ENCODE measurements at regions not wholly inside any gene's neighbourhood (a gene's known extent, or its start where the extent isn't known, plus 50 kb on each side); places are given as distances from the start of the nearest gene placed in this dataset.

DNA sequence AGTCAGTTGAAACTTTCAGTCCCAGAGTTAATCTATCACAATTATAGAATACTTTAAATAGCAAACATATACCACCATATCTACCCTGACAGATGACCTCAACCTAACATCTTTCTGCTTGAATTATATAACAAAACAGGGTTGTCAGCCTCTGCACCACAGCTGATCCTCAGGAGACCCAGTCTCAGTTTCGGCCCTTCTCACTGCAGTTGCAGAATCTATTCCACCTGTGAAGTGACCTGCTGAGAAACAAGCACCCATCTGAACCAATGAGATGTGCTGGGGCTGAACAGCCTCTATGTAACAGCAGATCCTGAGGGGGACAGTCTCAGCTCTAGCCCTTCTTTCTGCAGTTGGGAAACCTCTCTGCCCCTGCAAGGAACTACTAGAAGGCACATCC is 567.6 kb downstream of the KCNJ3 start:
- no peak overlapping the region for H3K4me3 Mint-ChIP-seq
- Histone ChIP-seq H3K4me2 (replicated peaks; ENCODE audit: low read depth, low read length, poor library complexity, severe bottlenecking) (no peak overlapping the region), H4K20me1 (ENCODE audit: control insufficient read depth, insufficient read depth, low read length, poor library complexity, severe bottlenecking) (no peaks in the 10 kb centered on the region), H3K9ac (ENCODE audit: low read length) (no peak overlapping the region), H3K36me3 (replicated peaks in 1 of 2; ENCODE audit: control extremely low read depth in 1 of 2, control insufficient read depth in 1 of 2, extremely low read depth in 1 of 2, insufficient read depth in 2 of 2, low read length in 1 of 2) (no peaks in the 10 kb centered on the region), H3K27ac (ENCODE audit: low read length in 2 of 2) (no peak overlapping the region), H3K9me3 (ENCODE audit: control extremely low read depth in 1 of 3, control insufficient read depth in 2 of 3, insufficient read depth in 1 of 3, low read length in 2 of 3) (no peaks in the 10 kb centered on the region), H3K27me3 (replicated peaks in 1 of 4; ENCODE audit: control extremely low read depth in 1 of 4, control insufficient read depth in 3 of 4, insufficient read depth in 4 of 4, low read length in 3 of 4) (no peaks in the 10 kb centered on the region), H3K79me2 (ENCODE audit: control insufficient read depth, insufficient read depth, low read length) (no peaks in the 10 kb centered on the region), H3K4me3 (ENCODE audit: control extremely low read depth in 1 of 5, extremely low read depth in 1 of 5, insufficient read depth in 1 of 5, low read depth in 2 of 5, low read length in 4 of 5) (no peak overlapping the region), H3K4me1 (ENCODE audit: control insufficient read depth in 2 of 2, insufficient read depth in 2 of 2, low read length in 2 of 2) (no peaks in the 10 kb centered on the region), H2AFZ (ENCODE audit: insufficient read depth, low read depth, low read length, poor library complexity, severe bottlenecking) (no peak overlapping the region)
- ATAC-seq (ENCODE audit: low read depth) (no peak), DNase-seq (no peak)
- TF ChIP-seq EZH2 (IDR thresholded peaks at IDR 0.05; ENCODE audit: borderline replicate concordance, insufficient read depth, low read depth, low read length, poor library complexity, severe bottlenecking), result no peak
- TF ChIP-seq, protein P1, sequence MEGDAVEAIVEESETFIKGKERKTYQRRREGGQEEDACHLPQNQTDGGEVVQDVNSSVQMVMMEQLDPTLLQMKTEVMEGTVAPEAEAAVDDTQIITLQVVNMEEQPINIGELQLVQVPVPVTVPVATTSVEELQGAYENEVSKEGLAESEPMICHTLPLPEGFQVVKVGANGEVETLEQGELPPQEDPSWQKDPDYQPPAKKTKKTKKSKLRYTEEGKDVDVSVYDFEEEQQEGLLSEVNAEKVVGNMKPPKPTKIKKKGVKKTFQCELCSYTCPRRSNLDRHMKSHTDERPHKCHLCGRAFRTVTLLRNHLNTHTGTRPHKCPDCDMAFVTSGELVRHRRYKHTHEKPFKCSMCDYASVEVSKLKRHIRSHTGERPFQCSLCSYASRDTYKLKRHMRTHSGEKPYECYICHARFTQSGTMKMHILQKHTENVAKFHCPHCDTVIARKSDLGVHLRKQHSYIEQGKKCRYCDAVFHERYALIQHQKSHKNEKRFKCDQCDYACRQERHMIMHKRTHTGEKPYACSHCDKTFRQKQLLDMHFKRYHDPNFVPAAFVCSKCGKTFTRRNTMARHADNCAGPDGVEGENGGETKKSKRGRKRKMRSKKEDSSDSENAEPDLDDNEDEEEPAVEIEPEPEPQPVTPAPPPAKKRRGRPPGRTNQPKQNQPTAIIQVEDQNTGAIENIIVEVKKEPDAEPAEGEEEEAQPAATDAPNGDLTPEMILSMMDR (IDR thresholded peaks at IDR 0.05), result no peak
- intact Hi-C loops (cut with micrococcal nuclease), result no loop called here
- CTCF ChIA-PET, result no interaction called here
- H3K27ac Mint-ChIP-seq, result no peak overlapping the region
- H3K27me3 Mint-ChIP-seq, result no peaks in the 10 kb centered on the region
- no peaks in the 10 kb centered on the region for H3K9me3 Mint-ChIP-seq (ENCODE audit: insufficient read depth)
- no peaks in the 10 kb centered on the region for H3K4me1 Mint-ChIP-seq
- 88% methylated on average over 1 of the region's 1 CpG for WGBS (ENCODE audit: insufficient coverage)
- POLR2A ChIA-PET, result no interaction called here

DNA sequence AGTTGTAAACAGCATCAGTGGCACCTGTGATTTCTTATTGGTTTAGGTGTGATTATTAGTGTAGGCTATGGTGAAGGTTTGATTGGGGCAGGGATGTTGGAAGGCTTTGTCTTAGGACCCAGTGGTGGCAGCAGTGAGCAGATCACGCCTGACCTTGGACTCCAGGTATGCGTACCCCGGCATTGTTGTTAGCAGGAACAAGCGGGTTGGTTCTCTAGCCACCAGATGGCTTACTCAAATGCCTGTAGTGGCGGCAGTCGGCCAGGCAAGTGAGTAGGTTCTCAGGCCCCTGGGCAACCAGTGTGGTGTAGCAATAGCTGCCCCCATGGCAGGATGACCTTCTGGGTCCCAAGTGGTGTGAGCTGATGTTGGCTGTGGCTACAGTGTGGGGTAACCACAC is 558.3 kb downstream of the KCNJ3 start:
- ChIA-PET POLR2A (no interaction called here), CTCF (no interaction called here)
- H3K79me2 ChIP-seq (ENCODE audit: control insufficient read depth, insufficient read depth, low read length), result no peaks in the 10 kb centered on the region
- no peak overlapping the region for H3K4me3 Mint-ChIP-seq
- H4K20me1 ChIP-seq (ENCODE audit: control insufficient read depth, insufficient read depth, low read length, poor library complexity, severe bottlenecking), result no peaks in the 10 kb centered on the region
- H3K4me1 Mint-ChIP-seq, result no peaks in the 10 kb centered on the region
- H3K27ac ChIP-seq (ENCODE audit: low read length in 2 of 2), result no peak overlapping the region
- no peak overlapping the region for H3K4me3 ChIP-seq (ENCODE audit: control extremely low read depth in 1 of 5, extremely low read depth in 1 of 5, insufficient read depth in 1 of 5, low read depth in 2 of 5, low read length in 4 of 5)
- H2AFZ ChIP-seq (ENCODE audit: insufficient read depth, low read depth, low read length, poor library complexity, severe bottlenecking), result no peak overlapping the region
- no peak overlapping the region for H3K27ac Mint-ChIP-seq
- no peak for DNase-seq
- H3K9ac ChIP-seq (ENCODE audit: low read length), result no peak overlapping the region
- H3K27me3 Mint-ChIP-seq, result no peaks in the 10 kb centered on the region
- H3K9me3 Mint-ChIP-seq (ENCODE audit: insufficient read depth), result peaks cover 3% of the 10 kb centered on the region
- no peak for ATAC-seq (ENCODE audit: low read depth)
- H3K36me3 ChIP-seq (replicated peaks in 1 of 2; ENCODE audit: control extremely low read depth in 1 of 2, control insufficient read depth in 1 of 2, extremely low read depth in 1 of 2, insufficient read depth in 2 of 2, low read length in 1 of 2), result no peaks in the 10 kb centered on the region
- TF ChIP-seq, protein P1 (IDR thresholded peaks at IDR 0.05), result no peak
- no peak for TF ChIP-seq EZH2 (IDR thresholded peaks at IDR 0.05; ENCODE audit: borderline replicate concordance, insufficient read depth, low read depth, low read length, poor library complexity, severe bottlenecking)
- 97% methylated on average over 6 of the region's 6 CpGs for WGBS (ENCODE audit: insufficient coverage)
- intact Hi-C loops (cut with micrococcal nuclease), result no loop called here
- H3K9me3 ChIP-seq (ENCODE audit: control extremely low read depth in 1 of 3, control insufficient read depth in 2 of 3, insufficient read depth in 1 of 3, low read length in 2 of 3), result peaks cover 0 to 1% (median 0%) of the 10 kb centered on the region in 3 donors
- no peaks in the 10 kb centered on the region for H3K4me1 ChIP-seq (ENCODE audit: control insufficient read depth in 2 of 2, insufficient read depth in 2 of 2, low read length in 2 of 2)
- H3K27me3 ChIP-seq (replicated peaks in 1 of 4; ENCODE audit: control extremely low read depth in 1 of 4, control insufficient read depth in 3 of 4, insufficient read depth in 4 of 4, low read length in 3 of 4), result no peaks in the 10 kb centered on the region
- H3K4me2 ChIP-seq (replicated peaks; ENCODE audit: low read depth, low read length, poor library complexity, severe bottlenecking), result no peak overlapping the region

Data from B cell (primary cell).